ENCODE measurements at regions not wholly inside any gene's neighbourhood (a gene's known extent, or its start where the extent isn't known, plus 50 kb on each side); places are given as distances from the start of the nearest gene placed in this dataset.

GRCh38 chr12:76219806-76220205 is 128.4 kb downstream of the BBS10 start:
- TF ChIP-seq, protein P1, sequence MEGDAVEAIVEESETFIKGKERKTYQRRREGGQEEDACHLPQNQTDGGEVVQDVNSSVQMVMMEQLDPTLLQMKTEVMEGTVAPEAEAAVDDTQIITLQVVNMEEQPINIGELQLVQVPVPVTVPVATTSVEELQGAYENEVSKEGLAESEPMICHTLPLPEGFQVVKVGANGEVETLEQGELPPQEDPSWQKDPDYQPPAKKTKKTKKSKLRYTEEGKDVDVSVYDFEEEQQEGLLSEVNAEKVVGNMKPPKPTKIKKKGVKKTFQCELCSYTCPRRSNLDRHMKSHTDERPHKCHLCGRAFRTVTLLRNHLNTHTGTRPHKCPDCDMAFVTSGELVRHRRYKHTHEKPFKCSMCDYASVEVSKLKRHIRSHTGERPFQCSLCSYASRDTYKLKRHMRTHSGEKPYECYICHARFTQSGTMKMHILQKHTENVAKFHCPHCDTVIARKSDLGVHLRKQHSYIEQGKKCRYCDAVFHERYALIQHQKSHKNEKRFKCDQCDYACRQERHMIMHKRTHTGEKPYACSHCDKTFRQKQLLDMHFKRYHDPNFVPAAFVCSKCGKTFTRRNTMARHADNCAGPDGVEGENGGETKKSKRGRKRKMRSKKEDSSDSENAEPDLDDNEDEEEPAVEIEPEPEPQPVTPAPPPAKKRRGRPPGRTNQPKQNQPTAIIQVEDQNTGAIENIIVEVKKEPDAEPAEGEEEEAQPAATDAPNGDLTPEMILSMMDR (IDR thresholded peaks at IDR 0.05; ENCODE audit: low read depth, low read length, poor library complexity, severe bottlenecking): no peak
- TF ChIP-seq EZH2phosphoT487 (IDR thresholded peaks at IDR 0.05; ENCODE audit: borderline replicate concordance, low read length): no peak
